ENCODE measurements at regions not wholly inside any gene's neighbourhood (a gene's known extent, or its start where the extent isn't known, plus 50 kb on each side); places are given as distances from the start of the nearest gene placed in this dataset.

DNA sequence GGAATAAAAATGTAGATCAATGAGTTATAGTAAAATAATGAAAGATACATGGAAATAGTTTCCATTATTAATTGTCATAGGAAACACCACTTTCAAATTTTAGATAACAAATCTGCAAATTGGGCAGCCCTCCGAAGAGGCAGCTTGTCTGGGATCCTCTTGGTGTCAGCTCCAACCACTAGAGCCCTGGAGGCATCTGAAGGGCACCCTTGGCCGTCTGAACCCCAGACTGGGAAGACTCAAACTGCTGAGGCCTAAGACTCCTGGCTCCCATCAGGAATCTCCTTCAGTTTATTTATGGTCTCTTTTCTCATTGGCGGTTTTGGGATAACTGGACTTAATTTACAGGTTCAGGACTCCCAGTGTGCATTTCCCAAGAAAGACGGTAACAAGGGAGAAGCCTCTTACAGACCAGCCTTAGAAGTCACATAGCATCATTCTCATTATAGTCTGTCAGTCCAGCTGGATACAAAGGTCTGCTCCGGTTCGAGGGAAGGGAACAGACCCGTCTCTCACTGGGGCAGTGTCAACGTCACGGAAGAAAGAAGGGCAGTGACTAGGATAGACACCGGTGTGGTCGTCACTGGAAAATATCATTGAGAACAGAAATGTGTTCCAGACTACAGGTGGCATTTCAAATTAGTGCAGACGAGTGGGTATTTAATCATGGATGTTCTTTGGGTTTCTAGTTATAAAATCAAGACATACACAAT lies 390.7 kb upstream of the NETO1 start:
- TF ChIP-seq, protein P1, sequence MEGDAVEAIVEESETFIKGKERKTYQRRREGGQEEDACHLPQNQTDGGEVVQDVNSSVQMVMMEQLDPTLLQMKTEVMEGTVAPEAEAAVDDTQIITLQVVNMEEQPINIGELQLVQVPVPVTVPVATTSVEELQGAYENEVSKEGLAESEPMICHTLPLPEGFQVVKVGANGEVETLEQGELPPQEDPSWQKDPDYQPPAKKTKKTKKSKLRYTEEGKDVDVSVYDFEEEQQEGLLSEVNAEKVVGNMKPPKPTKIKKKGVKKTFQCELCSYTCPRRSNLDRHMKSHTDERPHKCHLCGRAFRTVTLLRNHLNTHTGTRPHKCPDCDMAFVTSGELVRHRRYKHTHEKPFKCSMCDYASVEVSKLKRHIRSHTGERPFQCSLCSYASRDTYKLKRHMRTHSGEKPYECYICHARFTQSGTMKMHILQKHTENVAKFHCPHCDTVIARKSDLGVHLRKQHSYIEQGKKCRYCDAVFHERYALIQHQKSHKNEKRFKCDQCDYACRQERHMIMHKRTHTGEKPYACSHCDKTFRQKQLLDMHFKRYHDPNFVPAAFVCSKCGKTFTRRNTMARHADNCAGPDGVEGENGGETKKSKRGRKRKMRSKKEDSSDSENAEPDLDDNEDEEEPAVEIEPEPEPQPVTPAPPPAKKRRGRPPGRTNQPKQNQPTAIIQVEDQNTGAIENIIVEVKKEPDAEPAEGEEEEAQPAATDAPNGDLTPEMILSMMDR (IDR thresholded peaks at IDR 0.05; ENCODE audit: low read depth, low read length) = no peak
- no peak for DNase-seq (ENCODE audit: extremely low read depth, low read depth)

DNA sequence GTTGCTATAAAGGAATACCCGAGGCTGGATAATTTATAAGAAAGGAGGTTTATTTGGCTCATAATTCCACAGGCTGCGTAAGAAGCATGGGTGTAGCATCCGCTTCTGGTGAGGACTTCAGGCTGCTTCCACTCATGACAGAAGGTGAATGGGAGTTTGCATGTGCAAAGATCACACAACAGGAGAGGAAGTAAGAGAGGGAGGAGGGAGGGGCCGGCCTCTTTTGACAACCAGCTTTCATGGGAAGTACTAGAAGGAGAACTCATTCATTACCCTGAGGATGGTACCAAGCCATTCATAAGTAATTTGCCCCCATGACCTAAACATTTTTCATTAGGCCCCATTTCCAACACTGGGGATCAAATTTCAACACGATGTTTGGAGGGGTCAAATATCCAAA lies 386.8 kb upstream of the NETO1 start:
- DNase-seq (ENCODE audit: extremely low read depth, low read depth) = no peak
- TF ChIP-seq, protein P1 (IDR thresholded peaks at IDR 0.05; ENCODE audit: low read depth, low read length) = no peak

DNA sequence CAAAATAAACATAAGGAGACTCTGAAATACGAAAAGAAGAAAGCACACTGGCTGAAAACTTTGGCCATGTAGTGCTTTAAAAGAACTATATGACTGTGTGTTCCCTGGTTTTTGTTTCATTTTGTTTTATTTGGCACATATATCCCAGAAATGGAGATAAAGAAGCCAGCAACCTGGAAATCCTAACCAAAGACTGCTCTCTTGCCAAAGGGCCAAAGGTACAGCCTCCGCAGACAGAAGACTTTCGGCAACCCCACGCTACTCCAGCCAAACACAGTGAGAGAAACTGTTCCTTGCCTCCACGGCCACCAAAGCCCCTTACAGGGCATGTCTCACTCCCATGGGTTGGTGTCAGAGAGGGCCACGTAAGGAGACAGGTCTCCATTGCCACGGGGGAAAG lies 381.2 kb upstream of the NETO1 start:
- no peak for DNase-seq (ENCODE audit: extremely low read depth, low read depth)
- TF ChIP-seq, protein P1 (IDR thresholded peaks at IDR 0.05; ENCODE audit: low read depth, low read length) = no peak

DNA sequence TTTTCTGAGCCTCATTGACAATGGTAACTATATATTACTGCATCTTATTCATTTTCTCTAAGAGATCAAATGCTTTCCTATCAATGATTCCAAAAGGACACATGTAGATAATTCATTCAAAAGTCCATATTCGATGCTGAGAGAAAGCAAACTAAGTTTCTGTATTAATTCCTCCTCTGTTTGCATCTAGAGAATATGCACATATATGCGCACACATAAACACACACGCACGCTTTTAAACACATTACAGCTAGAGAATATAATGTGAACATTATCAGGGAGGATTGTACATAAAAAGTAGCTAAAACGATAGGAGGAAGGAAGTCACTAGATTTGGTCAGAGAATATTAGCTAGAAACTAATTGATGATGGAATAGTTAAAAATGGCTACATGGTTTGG lies 379.0 kb upstream of the NETO1 start:
- DNase-seq (ENCODE audit: extremely low read depth, low read depth) = no peak
- TF ChIP-seq, protein P1 (IDR thresholded peaks at IDR 0.05; ENCODE audit: low read depth, low read length) = no peak

DNA sequence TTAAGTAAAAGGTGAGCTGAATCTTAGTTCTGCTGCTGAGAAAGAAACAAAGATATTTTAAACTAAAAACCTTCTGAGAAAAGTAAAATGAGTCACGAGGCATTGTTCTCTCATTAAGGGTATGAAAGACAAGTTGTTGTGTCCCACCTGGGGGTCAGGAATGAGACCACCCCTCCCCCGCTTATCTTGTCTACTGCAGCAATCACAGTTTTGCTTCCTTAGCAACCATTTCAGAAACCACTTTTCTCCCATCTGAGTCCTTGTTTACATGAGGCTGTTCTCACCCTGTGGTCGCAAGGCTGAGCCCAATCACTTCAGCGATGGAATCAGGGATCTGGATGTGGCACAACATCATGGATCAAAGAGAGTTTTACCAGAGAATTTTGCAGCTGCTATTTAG lies 377.6 kb upstream of the NETO1 start:
- DNase-seq (ENCODE audit: extremely low read depth, low read depth) = no peak
- TF ChIP-seq, protein P1 (IDR thresholded peaks at IDR 0.05; ENCODE audit: low read depth, low read length) = no peak

DNA sequence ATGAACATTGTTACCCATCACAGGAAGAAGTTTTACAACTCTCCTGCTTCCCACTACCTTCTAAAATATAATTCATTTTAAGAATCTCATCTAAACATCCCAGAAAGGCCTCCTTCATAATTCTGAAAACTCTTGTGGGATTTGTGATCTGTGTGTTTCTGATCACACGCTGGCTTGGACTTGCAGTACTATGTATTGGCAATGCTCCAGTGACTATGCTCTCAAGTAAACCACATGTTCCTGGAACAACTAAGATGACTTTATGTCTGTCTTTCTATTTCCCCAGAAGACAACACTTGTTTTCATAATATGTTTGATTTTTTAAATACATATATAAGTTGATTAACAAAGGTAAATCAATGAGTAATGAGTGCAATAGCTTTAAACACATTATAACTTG lies 376.6 kb upstream of the NETO1 start:
- no peak for DNase-seq (ENCODE audit: extremely low read depth, low read depth)
- TF ChIP-seq, protein P1 (IDR thresholded peaks at IDR 0.05; ENCODE audit: low read depth, low read length) = no peak

DNA sequence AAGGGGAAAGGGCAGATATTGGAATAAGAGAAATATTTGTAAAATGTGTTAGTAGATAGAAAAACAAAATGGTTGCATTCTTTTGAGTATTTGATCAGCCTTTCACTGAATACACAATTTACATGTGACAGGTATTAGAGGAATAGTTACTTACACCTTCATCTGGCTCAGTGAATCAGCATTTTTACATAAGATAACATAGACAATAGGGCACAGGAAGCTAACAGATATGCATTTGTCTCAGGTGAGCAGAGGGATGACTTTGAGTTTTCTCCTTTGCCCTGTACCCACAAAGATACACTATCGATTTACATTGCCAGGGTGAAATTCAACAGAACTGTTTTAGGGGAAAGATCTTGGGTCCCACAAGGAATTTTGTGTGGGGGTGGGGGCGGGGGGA lies 373.1 kb upstream of the NETO1 start:
- TF ChIP-seq, protein P1 (IDR thresholded peaks at IDR 0.05; ENCODE audit: low read depth, low read length) = no peak
- DNase-seq (ENCODE audit: extremely low read depth, low read depth) = no peak
